ENCODE measurements at regions not wholly inside any gene's neighbourhood (a gene's known extent, or its start where the extent isn't known, plus 50 kb on each side); places are given as distances from the start of the nearest gene placed in this dataset.
"Not testable (repeated sequence)": the region's sequence is repeated elsewhere in the genome, so short reads cannot be mapped to it uniquely, and the experiment has no call there.

DNA sequence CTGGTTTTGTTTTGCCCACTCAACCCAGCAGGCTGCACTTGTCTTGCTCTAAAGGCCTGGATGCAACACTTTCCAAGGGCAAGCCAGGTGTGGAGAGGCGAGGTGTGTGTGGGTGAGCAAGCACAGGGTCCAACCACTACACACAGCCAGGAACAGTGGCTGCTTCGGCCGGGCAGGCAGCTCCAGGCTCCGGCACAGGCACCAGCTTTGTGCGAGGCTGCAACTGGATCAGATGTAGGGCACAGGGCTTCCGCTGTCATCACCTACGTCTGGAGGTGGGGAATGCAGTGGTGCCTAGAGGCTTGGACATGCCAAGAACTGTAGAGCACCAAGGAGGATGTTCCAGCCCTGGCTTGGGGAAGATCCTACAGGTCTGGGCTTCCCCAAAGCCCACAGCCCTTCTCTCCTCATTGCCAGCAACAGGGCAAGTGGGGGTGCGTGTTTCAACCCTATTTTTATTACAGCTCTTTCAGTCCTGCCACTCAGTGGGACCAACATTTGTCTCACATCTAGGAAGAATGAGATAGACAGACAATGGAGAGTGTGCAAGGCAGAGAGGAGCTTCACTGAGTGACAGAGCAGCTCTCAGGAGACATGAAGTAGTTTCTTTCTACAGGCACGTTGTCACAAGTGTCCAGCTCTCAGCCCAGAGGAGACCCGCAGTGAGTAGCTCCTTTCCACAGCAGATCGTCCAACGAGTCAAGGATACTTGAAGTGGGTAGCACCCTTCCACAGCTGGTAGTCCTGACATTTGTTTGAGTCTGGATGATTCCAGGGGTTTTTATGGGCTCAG, 622.2 kb downstream of the CDH9 start:
- Mint-ChIP-seq H3K36me3 (no peaks in the 10 kb centered on the region), H3K9me3 (no peaks in the 10 kb centered on the region), H3K27ac (no peak overlapping the region), H3K4me3 (no peak overlapping the region), H3K27me3 (no peaks in the 10 kb centered on the region), H3K4me1 (ENCODE audit: unreplicated experiment) (no peaks in the 10 kb centered on the region)
- no peak for DNase-seq (ENCODE audit: extremely low spot score, unreplicated experiment)
- TF ChIP-seq, protein P1, sequence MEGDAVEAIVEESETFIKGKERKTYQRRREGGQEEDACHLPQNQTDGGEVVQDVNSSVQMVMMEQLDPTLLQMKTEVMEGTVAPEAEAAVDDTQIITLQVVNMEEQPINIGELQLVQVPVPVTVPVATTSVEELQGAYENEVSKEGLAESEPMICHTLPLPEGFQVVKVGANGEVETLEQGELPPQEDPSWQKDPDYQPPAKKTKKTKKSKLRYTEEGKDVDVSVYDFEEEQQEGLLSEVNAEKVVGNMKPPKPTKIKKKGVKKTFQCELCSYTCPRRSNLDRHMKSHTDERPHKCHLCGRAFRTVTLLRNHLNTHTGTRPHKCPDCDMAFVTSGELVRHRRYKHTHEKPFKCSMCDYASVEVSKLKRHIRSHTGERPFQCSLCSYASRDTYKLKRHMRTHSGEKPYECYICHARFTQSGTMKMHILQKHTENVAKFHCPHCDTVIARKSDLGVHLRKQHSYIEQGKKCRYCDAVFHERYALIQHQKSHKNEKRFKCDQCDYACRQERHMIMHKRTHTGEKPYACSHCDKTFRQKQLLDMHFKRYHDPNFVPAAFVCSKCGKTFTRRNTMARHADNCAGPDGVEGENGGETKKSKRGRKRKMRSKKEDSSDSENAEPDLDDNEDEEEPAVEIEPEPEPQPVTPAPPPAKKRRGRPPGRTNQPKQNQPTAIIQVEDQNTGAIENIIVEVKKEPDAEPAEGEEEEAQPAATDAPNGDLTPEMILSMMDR (conservative IDR thresholded peaks at IDR 0.05) = no peak

DNA sequence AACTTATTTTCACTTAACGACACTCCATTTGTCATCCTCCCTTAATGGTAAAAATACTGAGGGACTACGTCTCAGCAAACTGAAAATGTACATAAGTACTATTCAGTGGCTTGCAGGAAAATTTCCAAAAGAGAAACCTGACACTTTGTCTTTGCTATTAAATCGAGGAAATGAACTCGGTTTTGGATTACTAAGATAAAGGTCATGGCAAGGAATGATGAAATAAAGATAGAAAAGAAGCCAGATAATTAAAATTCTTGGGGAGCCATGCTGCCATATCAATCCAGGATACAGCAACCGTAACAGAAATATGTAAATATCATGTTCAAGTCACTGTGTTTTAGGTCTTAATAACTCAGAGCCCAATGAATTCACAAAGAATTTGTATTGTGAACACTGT, 647.8 kb downstream of the CDH9 start:
- H3K9me3 Mint-ChIP-seq = peaks cover 6% of the 10 kb centered on the region
- no peaks in the 10 kb centered on the region for H3K27me3 Mint-ChIP-seq
- H3K4me3 Mint-ChIP-seq = no peak overlapping the region
- peaks cover 10% of the 10 kb centered on the region for H3K4me1 Mint-ChIP-seq (ENCODE audit: unreplicated experiment)
- TF ChIP-seq, protein P1 (conservative IDR thresholded peaks at IDR 0.05) = no peak
- H3K36me3 Mint-ChIP-seq = no peaks in the 10 kb centered on the region
- no peak overlapping the region for H3K27ac Mint-ChIP-seq
- DNase-seq (ENCODE audit: extremely low spot score, unreplicated experiment) = no peak

DNA sequence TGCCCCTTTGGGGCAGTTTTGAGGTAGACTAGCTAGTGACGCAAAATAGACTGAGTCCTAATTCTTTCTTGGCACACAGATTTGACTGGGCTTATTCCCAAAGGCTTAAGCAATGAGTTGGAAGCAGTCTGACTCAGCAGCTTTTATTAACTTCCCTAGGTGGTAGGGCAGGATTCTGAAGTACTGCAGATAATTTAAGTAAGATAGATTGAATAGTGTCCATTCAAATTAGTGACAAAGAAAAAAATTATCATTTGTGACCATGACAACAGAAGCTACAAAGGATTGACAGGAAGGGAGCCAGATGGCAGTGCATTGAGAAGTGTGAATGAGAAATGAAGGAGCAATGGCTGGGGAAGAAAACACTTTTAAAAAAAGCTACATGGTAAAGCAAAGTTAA, 649.4 kb downstream of the CDH9 start:
- TF ChIP-seq, protein P1 (conservative IDR thresholded peaks at IDR 0.05) = no peak
- Mint-ChIP-seq H3K36me3 (no peaks in the 10 kb centered on the region), H3K27me3 (no peaks in the 10 kb centered on the region), H3K4me1 (ENCODE audit: unreplicated experiment) (peaks cover 10% of the 10 kb centered on the region), H3K9me3 (peaks cover 6% of the 10 kb centered on the region), H3K4me3 (no peak overlapping the region), H3K27ac (no peak overlapping the region)
- no peak for DNase-seq (ENCODE audit: extremely low spot score, unreplicated experiment)

DNA sequence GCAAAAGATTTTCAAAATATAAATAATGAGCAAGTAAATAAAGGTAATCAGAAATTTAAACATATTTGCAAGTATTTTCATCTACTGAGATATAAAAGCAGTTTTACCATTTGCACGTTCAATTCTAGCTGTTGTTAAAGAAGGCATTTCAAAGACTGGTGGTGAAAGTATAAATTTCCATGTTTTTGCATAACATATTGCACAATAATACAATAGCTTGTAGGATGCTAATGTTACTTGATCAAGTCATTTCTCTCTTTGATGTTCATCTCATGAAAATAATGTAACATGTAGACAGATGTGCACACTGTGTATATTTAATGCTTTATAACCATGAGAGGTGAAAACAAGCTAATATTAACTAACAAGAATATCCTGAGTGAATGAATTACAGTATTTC, 651.9 kb downstream of the CDH9 start:
- peaks cover 6% of the 10 kb centered on the region for H3K9me3 Mint-ChIP-seq
- no peak overlapping the region for H3K4me3 Mint-ChIP-seq
- DNase-seq (ENCODE audit: extremely low spot score, unreplicated experiment) = no peak
- no peaks in the 10 kb centered on the region for H3K27me3 Mint-ChIP-seq
- peaks cover 10% of the 10 kb centered on the region for H3K4me1 Mint-ChIP-seq (ENCODE audit: unreplicated experiment)
- no peak overlapping the region for H3K27ac Mint-ChIP-seq
- TF ChIP-seq, protein P1 (conservative IDR thresholded peaks at IDR 0.05) = no peak
- H3K36me3 Mint-ChIP-seq = no peaks in the 10 kb centered on the region

DNA sequence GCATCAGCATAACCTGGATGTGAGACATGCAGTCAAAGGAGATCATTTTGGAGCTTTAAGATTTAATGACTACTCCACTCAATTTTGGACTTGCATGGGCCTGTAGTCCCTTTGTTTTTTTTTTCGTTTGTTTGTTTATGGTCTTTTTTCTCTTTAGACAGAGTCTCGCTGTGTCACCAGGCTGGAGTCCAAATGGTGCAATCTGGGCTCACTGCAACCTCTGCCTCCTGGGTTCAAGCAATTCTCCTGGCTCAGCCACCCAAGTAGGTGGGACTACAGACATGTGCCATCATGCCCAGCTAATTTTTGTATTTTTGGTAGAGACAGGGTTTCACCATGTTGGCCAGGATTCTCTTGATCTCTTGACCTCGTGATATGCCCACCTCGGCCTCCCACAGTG, 673.8 kb downstream of the CDH9 start:
- H3K4me3 Mint-ChIP-seq; DNase-seq (ENCODE audit: extremely low spot score, unreplicated experiment); H3K27me3 Mint-ChIP-seq; H3K27ac Mint-ChIP-seq; H3K4me1 Mint-ChIP-seq (ENCODE audit: unreplicated experiment); H3K36me3 Mint-ChIP-seq: not testable (repeated sequence)
- H3K9me3 Mint-ChIP-seq = peaks cover 17% of the 10 kb centered on the region

DNA sequence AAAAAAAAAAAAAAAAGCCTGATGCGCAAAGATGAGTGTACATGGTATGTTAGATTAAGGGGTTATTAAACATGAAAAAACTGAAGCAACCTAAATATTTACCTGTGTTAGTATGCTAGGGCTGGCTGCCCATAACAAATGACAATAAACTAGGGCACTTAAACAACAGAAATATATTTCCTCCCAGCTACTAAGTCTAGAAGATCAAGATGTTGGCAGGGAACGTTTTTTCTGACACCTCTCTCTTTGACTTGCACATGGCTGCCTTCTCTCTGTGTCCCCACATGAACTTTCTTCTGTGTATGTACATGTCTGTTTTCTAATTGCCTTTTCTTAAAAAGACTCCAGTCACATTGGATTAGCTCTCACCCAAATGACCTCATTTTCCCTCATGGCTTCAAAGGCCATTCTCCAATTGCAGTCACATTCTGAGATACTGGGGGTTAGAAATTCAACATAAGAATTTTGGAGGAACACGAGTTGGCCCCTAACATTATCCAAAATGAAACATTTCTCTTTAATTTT, 694.5 kb downstream of the CDH9 start:
- DNase-seq (ENCODE audit: extremely low spot score, unreplicated experiment) = no peak
- no peak overlapping the region for H3K27ac Mint-ChIP-seq
- peaks cover 4% of the 10 kb centered on the region for H3K36me3 Mint-ChIP-seq
- no peak overlapping the region for H3K4me3 Mint-ChIP-seq
- TF ChIP-seq, protein P1 (conservative IDR thresholded peaks at IDR 0.05) = no peak
- H3K9me3 Mint-ChIP-seq = peaks cover 6% of the 10 kb centered on the region
- peaks cover 5% of the 10 kb centered on the region for H3K4me1 Mint-ChIP-seq (ENCODE audit: unreplicated experiment)
- no peaks in the 10 kb centered on the region for H3K27me3 Mint-ChIP-seq

All from type B pancreatic cell (in vitro differentiated cells).